Thoracic aorta (tissue), 2 donors: ENCODE measurements at regions not wholly inside any gene's neighbourhood (a gene's known extent, or its start where the extent isn't known, plus 50 kb on each side); places are given as distances from the start of the nearest gene placed in this dataset.

ENCODE experiments used
- ATAC-seq: fragments of 150-250 bp; one replicate; pipeline ENCODE4 v1.8.0; 2017; ENCODE audit warnings: low read depth; ENCODE audit not compliant: insufficient number of reproducible peaks, low FRiP score
- DNase-seq: peaks from one replicate; pipeline ENCODE4 v3.0.0-alpha.2; 2020; ENCODE audit warnings: low spot score
- H3K27ac ChIP-seq, 2 donors: fragments of 200-600 bp; sonication (generic); 1 replicate in 1 of 2; 2 replicates in 1 of 2; pipeline ENCODE4 v1.5.1; 2016; ENCODE audit warnings: mild to moderate bottlenecking in 2 of 2, moderate library complexity in 2 of 2
- H3K27me3 ChIP-seq: fragments of 200-600 bp; sonication (generic); replicated peaks from 2 replicates; pipeline ENCODE4 v1.6.0; 2016; ENCODE audit warnings: mild to moderate bottlenecking; ENCODE audit not compliant: insufficient read depth
- H3K36me3 ChIP-seq: fragments of 200-600 bp; sonication (generic); one replicate; pipeline ENCODE4 v1.5.1; 2016
- H3K4me1 ChIP-seq, 2 donors: fragments of 200-600 bp; sonication (generic); 1 replicate in 1 of 2; 2 replicates in 1 of 2; pipeline versions ENCODE4 v1.5.1 to v1.6.0; 2016; ENCODE audit warnings: low read depth in 2 of 2, mild to moderate bottlenecking in 1 of 2; ENCODE audit not compliant: control insufficient read depth in 1 of 2
- H3K4me3 ChIP-seq: fragments of 200-600 bp; sonication (generic); 2 replicates; pipeline ENCODE4 v1.5.1; 2016; ENCODE audit warnings: mild to moderate bottlenecking
- H3K9me3 ChIP-seq: fragments of 200-600 bp; sonication (generic); 2 replicates; pipeline ENCODE4 v1.5.1; 2016
- TF ChIP-seq, protein P1 (sequence below): fragments of 200-600 bp; sonication (generic); IDR thresholded peaks from one replicate; pipeline ENCODE4 v1.5.1; 2019; ENCODE audit warnings: antibody characterized with exemption

DNA sequence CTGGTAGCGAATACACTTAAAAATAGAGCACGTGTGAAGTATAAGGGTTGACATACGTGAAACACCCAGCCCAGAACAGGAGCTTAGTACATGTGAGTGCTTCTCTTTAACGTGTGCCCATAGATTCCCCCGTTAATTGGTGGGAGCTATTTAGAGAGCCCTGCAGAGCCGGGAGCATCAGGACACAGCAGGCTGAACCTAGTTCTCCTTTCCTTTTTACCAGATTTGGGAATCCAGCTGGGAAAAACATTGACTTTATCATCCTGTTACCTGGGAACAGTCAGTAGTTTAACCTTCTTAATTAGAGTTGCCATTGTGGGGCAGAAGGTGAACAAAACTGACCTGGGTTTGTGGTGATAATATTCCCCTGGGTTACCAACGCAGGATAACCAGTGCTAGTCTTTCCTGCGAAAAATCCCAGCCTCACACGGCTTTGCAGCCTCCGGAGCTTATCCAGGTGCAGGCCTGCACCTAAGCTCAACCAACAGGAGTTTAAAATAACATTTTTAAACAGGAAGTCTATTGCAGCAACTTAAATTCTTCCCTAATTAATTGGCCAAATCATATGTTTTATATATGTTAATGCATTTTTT, 78.1 kb upstream of the SPTBN1 start:
- no peaks in the 10 kb centered on the region for H3K9me3 ChIP-seq
- no peaks in the 10 kb centered on the region for H3K36me3 ChIP-seq
- TF ChIP-seq, protein P1, sequence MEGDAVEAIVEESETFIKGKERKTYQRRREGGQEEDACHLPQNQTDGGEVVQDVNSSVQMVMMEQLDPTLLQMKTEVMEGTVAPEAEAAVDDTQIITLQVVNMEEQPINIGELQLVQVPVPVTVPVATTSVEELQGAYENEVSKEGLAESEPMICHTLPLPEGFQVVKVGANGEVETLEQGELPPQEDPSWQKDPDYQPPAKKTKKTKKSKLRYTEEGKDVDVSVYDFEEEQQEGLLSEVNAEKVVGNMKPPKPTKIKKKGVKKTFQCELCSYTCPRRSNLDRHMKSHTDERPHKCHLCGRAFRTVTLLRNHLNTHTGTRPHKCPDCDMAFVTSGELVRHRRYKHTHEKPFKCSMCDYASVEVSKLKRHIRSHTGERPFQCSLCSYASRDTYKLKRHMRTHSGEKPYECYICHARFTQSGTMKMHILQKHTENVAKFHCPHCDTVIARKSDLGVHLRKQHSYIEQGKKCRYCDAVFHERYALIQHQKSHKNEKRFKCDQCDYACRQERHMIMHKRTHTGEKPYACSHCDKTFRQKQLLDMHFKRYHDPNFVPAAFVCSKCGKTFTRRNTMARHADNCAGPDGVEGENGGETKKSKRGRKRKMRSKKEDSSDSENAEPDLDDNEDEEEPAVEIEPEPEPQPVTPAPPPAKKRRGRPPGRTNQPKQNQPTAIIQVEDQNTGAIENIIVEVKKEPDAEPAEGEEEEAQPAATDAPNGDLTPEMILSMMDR, result no peak
- no peak overlapping the region for H3K4me3 ChIP-seq
- DNase-seq, result no peak
- no peaks in the 10 kb centered on the region for H3K27me3 ChIP-seq
- H3K4me1 ChIP-seq, result no peaks in the 10 kb centered on the region
- no peak overlapping the region for H3K27ac ChIP-seq
- ATAC-seq, result no peak

- H3K36me3 ChIP-seq, result no peaks in the 10 kb centered on the region
- H3K27me3 ChIP-seq, result no peaks in the 10 kb centered on the region
- TF ChIP-seq, protein P1, result no peak
- no peaks in the 10 kb centered on the region for H3K9me3 ChIP-seq
- DNase-seq, result no peak
- no peak overlapping the region for H3K27ac ChIP-seq
- peaks cover 0 to 6% of the 10 kb centered on the region in 2 donors for H3K4me1 ChIP-seq
- ATAC-seq, result no peak
- no peak overlapping the region for H3K4me3 ChIP-seq
These were observed 75.5 kb upstream of the SPTBN1 start for GRCh38 chr2:54380670-54381069.

- DNase-seq (no peak), ATAC-seq (no peak)
- Histone ChIP-seq H3K36me3 (no peaks in the 10 kb centered on the region), H3K27ac (no peak overlapping the region), H3K4me1 (peaks cover 0 to 6% of the 10 kb centered on the region in 2 donors), H3K27me3 (no peaks in the 10 kb centered on the region), H3K9me3 (no peaks in the 10 kb centered on the region), H3K4me3 (no peak overlapping the region)
- TF ChIP-seq, protein P1, result no peak
These were observed 74.8 kb upstream of the SPTBN1 start for GRCh38 chr2:54381293-54381692.

DNA sequence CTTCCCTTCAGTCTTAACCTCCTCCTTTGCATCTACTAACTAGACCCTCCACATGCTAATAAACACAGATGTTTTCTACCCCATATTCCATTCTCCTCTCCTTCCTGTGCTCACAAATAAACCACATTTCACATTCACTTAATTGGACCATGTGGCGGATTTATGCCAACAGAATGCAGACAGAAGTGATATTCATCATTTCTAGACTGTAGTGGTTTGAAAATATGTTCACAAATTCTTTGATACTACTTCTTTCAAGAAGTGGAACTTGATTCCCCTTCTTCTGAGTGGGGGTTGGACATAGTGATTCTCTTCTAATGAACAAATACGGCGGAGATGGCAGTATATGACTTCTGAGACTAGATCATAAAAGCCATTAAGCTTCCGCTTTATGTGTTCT, 73.5 kb upstream of the SPTBN1 start:
- DNase-seq (no peak), ATAC-seq (no peak)
- TF ChIP-seq, protein P1, result no peak
- Histone ChIP-seq H3K4me1 (peaks cover 0 to 11% of the 10 kb centered on the region in 2 donors), H3K27ac (no peak overlapping the region), H3K27me3 (no peaks in the 10 kb centered on the region), H3K4me3 (no peak overlapping the region), H3K36me3 (no peaks in the 10 kb centered on the region), H3K9me3 (no peaks in the 10 kb centered on the region)

- no peak overlapping the region for H3K27ac ChIP-seq
- no peak for DNase-seq
- ATAC-seq, result no peak
- H3K4me3 ChIP-seq, result no peak overlapping the region
- no peaks in the 10 kb centered on the region for H3K36me3 ChIP-seq
- TF ChIP-seq, protein P1, result no peak
- no peaks in the 10 kb centered on the region for H3K9me3 ChIP-seq
- peaks cover 0 to 17% of the 10 kb centered on the region in 2 donors for H3K4me1 ChIP-seq
- no peaks in the 10 kb centered on the region for H3K27me3 ChIP-seq
These were observed 71.6 kb upstream of the SPTBN1 start for GRCh38 chr2:54384301-54385203.
